Neural cell (in vitro differentiated cells): ENCODE measurements at regions not wholly inside any gene's neighbourhood (a gene's known extent, or its start where the extent isn't known, plus 50 kb on each side); places are given as distances from the start of the nearest gene placed in this dataset.

ENCODE experiments used
- H2AFZ ChIP-seq: fragments of 200-600, 300-800 bp; sonication (generic), shearing (Covaris generic); 2 replicates; pipeline ENCODE4 v1.6.0; 2014; ENCODE audit warnings: low read depth, mild to moderate bottlenecking, antibody characterized with exemption, low read length, moderate library complexity
- H3F3A ChIP-seq: fragments of 200-600 bp; shearing (Covaris generic); 2 replicates; pipeline ENCODE4 v1.6.1; 2016; ENCODE audit warnings: mild to moderate bottlenecking, moderate library complexity, mixed read lengths, antibody characterized with exemption, low read length; ENCODE audit not compliant: insufficient read depth, poor library complexity, severe bottlenecking
- H3K27ac ChIP-seq: fragments of 200-600, 300-800 bp; sonication (generic), shearing (Covaris generic); 2 replicates; pipeline ENCODE4 v1.5.1; 2014; ENCODE audit warnings: mild to moderate bottlenecking, low read length, moderate library complexity
- H3K27me3 ChIP-seq: fragments of 300-800, 200-600 bp; sonication (generic), shearing (Covaris generic); 2 replicates; pipeline ENCODE4 v1.6.0; 2014; ENCODE audit warnings: mild to moderate bottlenecking, low read depth, low read length, moderate library complexity; ENCODE audit not compliant: insufficient read depth
- H3K36me3 ChIP-seq: fragments of 300-800, 200-600 bp; sonication (generic), shearing (Covaris generic); 2 replicates; pipeline ENCODE4 v1.5.1; 2014; ENCODE audit warnings: mild to moderate bottlenecking, antibody characterized with exemption, low read length, moderate library complexity; ENCODE audit not compliant: insufficient read depth
- H3K4me2 ChIP-seq: fragments of 300-800, 200-600 bp; sonication (generic), shearing (Covaris generic); 2 replicates; pipeline ENCODE4 v1.6.0; 2014; ENCODE audit warnings: mild to moderate bottlenecking, low read length
- H3K4me3 ChIP-seq: fragments of 300-800, 200-600 bp; sonication (generic), shearing (Covaris generic); 2 replicates; pipeline ENCODE4 v1.5.1; 2014; ENCODE audit warnings: mild to moderate bottlenecking, low read length, moderate library complexity
- H3K79me2 ChIP-seq: fragments of 200-600 bp; shearing (Covaris generic); replicated peaks from 2 replicates; pipeline ENCODE4 v1.6.0; 2014; ENCODE audit warnings: mild to moderate bottlenecking, low read length, moderate library complexity; ENCODE audit not compliant: insufficient read depth
- H3K9ac ChIP-seq: fragments of 300-800, 200-600 bp; sonication (generic), shearing (Covaris generic); 2 replicates; pipeline ENCODE4 v1.6.1; 2016; ENCODE audit warnings: mild to moderate bottlenecking, low read length, mixed read lengths
- H3K9me2 ChIP-seq: fragments of 200-600 bp; shearing (Covaris generic); 2 replicates; pipeline ENCODE4 v1.6.1; 2016; ENCODE audit warnings: mild to moderate bottlenecking, low read length, mixed read lengths; ENCODE audit not compliant: insufficient read depth
- H3K9me3 ChIP-seq: fragments of 200-600, 300-800 bp; sonication (generic), shearing (Covaris generic); 2 replicates; pipeline ENCODE4 v1.6.1; 2016; ENCODE audit warnings: mild to moderate bottlenecking, mixed run types, low read length, moderate library complexity, mixed read lengths
- H4K20me1 ChIP-seq: fragments of 200-600 bp; shearing (Covaris generic); 2 replicates; pipeline ENCODE4 v1.6.1; 2016; ENCODE audit warnings: mild to moderate bottlenecking, mixed run types; ENCODE audit not compliant: insufficient read depth
- EP300 ChIP-seq: fragments of 450-650 bp; conservative IDR thresholded peaks from 2 replicates; pipeline ENCODE4 v1.6.1; 2014; ENCODE audit warnings: antibody characterized with exemption, mild to moderate bottlenecking, moderate library complexity; ENCODE audit not compliant: poor library complexity, severe bottlenecking
- EZH2 ChIP-seq: fragments of 200-600, 300-800 bp; shearing (Covaris generic), sonication (generic); IDR thresholded peaks from 2 replicates; pipeline ENCODE4 v1.6.1; 2014; ENCODE audit warnings: antibody characterized with exemption, low read length, borderline replicate concordance, mild to moderate bottlenecking; ENCODE audit not compliant: insufficient read depth, poor library complexity, severe bottlenecking
- MXI1 ChIP-seq: fragments of 450-650 bp; conservative IDR thresholded peaks from 2 replicates; pipeline ENCODE4 v1.6.1; 2014; ENCODE audit warnings: antibody characterized with exemption, mild to moderate bottlenecking; ENCODE audit not compliant: poor library complexity, severe bottlenecking
- POLR2AphosphoS5 ChIP-seq: IDR thresholded peaks from 2 replicates; pipeline ENCODE4 v1.6.1; 2012
- RAD21 ChIP-seq: fragments of 450-650 bp; conservative IDR thresholded peaks from 2 replicates; pipeline ENCODE4 v1.6.1; 2014; ENCODE audit warnings: antibody characterized with exemption, mild to moderate bottlenecking, moderate library complexity
- SMC3 ChIP-seq: fragments of 450-650 bp; conservative IDR thresholded peaks from 2 replicates; pipeline ENCODE4 v1.6.1; 2014; ENCODE audit warnings: antibody characterized with exemption, mild to moderate bottlenecking, moderate library complexity; ENCODE audit not compliant: poor library complexity
- TAF1 ChIP-seq: IDR thresholded peaks from 2 replicates; pipeline ENCODE4 v1.6.1; 2012; ENCODE audit warnings: low read depth
- TF ChIP-seq, protein P1 (sequence below): fragments of 450-650 bp; IDR thresholded peaks from 2 replicates; pipeline ENCODE4 v1.5.1; 2014; ENCODE audit warnings: antibody characterized with exemption, mild to moderate bottlenecking, moderate library complexity; ENCODE audit not compliant: poor library complexity, severe bottlenecking
- TF ChIP-seq, protein P2 (sequence below): IDR thresholded peaks from 2 replicates; pipeline ENCODE4 v1.6.1; 2012; ENCODE audit warnings: borderline replicate concordance

DNA sequence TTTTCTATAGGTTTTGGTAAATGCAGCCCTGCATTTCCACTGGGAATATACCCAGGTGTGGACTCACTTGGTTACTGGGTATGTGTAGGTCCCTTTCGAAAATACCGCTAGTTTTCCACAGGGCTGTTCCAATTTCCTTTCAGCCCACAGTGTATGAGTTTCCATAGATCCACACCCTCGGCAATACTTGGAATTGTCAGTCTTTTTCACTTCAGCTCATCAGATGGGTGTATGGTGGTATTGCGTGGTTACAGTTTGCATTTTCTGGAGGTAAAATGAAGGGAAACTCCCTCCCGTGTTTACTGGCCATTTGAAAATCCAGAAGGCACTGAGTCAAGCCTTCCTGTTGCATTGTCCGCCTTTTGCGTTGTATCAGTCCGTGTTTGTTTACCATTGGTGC lies 453.6 kb downstream of the CDH26 start:
- H4K20me1 ChIP-seq = no peaks in the 10 kb centered on the region
- H3K9me2 ChIP-seq = no peaks in the 10 kb centered on the region
- no peak overlapping the region for H3K27ac ChIP-seq
- H2AFZ ChIP-seq = no peak overlapping the region
- H3K4me2 ChIP-seq = no peak overlapping the region
- H3F3A ChIP-seq = no peaks in the 10 kb centered on the region
- H3K9me3 ChIP-seq = no peaks in the 10 kb centered on the region
- H3K27me3 ChIP-seq = no peaks in the 10 kb centered on the region
- H3K36me3 ChIP-seq = no peaks in the 10 kb centered on the region
- H3K4me3 ChIP-seq = no peak overlapping the region
- H3K79me2 ChIP-seq = no peaks in the 10 kb centered on the region
- TF ChIP-seq, protein P1, sequence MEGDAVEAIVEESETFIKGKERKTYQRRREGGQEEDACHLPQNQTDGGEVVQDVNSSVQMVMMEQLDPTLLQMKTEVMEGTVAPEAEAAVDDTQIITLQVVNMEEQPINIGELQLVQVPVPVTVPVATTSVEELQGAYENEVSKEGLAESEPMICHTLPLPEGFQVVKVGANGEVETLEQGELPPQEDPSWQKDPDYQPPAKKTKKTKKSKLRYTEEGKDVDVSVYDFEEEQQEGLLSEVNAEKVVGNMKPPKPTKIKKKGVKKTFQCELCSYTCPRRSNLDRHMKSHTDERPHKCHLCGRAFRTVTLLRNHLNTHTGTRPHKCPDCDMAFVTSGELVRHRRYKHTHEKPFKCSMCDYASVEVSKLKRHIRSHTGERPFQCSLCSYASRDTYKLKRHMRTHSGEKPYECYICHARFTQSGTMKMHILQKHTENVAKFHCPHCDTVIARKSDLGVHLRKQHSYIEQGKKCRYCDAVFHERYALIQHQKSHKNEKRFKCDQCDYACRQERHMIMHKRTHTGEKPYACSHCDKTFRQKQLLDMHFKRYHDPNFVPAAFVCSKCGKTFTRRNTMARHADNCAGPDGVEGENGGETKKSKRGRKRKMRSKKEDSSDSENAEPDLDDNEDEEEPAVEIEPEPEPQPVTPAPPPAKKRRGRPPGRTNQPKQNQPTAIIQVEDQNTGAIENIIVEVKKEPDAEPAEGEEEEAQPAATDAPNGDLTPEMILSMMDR = no peak
- TF ChIP-seq RAD21 = no peak
- TF ChIP-seq SMC3 = no peak
- TF ChIP-seq MXI1 = no peak
- TF ChIP-seq EZH2 = no peak
- no peak for TF ChIP-seq EP300
- no peak for TF ChIP-seq POLR2AphosphoS5
- TF ChIP-seq, protein P2, sequence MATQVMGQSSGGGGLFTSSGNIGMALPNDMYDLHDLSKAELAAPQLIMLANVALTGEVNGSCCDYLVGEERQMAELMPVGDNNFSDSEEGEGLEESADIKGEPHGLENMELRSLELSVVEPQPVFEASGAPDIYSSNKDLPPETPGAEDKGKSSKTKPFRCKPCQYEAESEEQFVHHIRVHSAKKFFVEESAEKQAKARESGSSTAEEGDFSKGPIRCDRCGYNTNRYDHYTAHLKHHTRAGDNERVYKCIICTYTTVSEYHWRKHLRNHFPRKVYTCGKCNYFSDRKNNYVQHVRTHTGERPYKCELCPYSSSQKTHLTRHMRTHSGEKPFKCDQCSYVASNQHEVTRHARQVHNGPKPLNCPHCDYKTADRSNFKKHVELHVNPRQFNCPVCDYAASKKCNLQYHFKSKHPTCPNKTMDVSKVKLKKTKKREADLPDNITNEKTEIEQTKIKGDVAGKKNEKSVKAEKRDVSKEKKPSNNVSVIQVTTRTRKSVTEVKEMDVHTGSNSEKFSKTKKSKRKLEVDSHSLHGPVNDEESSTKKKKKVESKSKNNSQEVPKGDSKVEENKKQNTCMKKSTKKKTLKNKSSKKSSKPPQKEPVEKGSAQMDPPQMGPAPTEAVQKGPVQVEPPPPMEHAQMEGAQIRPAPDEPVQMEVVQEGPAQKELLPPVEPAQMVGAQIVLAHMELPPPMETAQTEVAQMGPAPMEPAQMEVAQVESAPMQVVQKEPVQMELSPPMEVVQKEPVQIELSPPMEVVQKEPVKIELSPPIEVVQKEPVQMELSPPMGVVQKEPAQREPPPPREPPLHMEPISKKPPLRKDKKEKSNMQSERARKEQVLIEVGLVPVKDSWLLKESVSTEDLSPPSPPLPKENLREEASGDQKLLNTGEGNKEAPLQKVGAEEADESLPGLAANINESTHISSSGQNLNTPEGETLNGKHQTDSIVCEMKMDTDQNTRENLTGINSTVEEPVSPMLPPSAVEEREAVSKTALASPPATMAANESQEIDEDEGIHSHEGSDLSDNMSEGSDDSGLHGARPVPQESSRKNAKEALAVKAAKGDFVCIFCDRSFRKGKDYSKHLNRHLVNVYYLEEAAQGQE = no peak
- TF ChIP-seq TAF1 = no peak
- no peak overlapping the region for H3K9ac ChIP-seq

DNA sequence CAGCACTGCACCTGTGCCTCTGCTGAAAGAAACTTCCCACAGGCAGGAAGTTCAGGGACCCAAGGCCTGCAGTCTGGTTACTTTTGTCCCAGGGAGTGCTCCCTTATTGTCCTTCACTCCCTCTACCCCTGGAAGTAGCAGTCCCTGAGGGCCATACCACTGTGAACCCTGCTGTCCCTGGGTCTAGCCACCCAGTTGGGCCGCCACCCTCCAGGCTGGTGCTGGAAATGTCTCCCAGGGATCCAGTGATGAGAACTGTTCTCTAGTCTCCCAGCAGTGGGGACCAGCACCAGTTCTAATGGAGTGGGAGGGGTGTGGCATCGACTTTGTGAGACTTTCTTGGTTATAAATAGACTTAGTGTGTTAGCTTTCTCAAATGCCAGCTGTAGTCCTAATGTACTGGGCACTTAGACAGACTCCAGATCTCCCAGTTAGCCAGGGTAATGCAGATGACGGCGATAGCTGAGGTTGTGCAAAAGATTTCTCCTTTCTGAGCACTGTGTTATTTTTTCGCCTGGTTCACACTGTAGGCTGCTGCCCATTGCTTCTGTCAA lies 462.5 kb downstream of the CDH26 start:
- no peak overlapping the region for H3K27ac ChIP-seq
- H3K79me2 ChIP-seq = no peaks in the 10 kb centered on the region
- TF ChIP-seq, protein P2 = no peak
- TF ChIP-seq EP300 = no peak
- H2AFZ ChIP-seq = no peak overlapping the region
- no peaks in the 10 kb centered on the region for H4K20me1 ChIP-seq
- peaks cover 2% of the 10 kb centered on the region for H3K9me3 ChIP-seq
- H3F3A ChIP-seq = no peaks in the 10 kb centered on the region
- no peak overlapping the region for H3K9ac ChIP-seq
- no peak overlapping the region for H3K4me3 ChIP-seq
- H3K9me2 ChIP-seq = no peaks in the 10 kb centered on the region
- no peak overlapping the region for H3K4me2 ChIP-seq
- no peaks in the 10 kb centered on the region for H3K36me3 ChIP-seq
- H3K27me3 ChIP-seq = no peaks in the 10 kb centered on the region
